Activated T-cell treated with anti-CD3 and anti-CD28 coated beads, Interleukin-2, amount 50 U/mL, for 24 hours (primary cell): ENCODE measurements at regions not wholly inside any gene's neighbourhood (a gene's known extent, or its start where the extent isn't known, plus 50 kb on each side); places are given as distances from the start of the nearest gene placed in this dataset.

Source experiments
- DNase-seq: peaks from one replicate; pipeline ENCODE4 v3.0.0-alpha.2; 2020
- H3K27ac Mint-ChIP-seq: 2 replicates; pipeline ENCODE4 v1.8.0; 2020; ENCODE audit warnings: mild to moderate bottlenecking, mixed read lengths
- H3K27me3 Mint-ChIP-seq: 2 replicates; pipeline ENCODE4 v1.8.0; 2020; ENCODE audit warnings: mixed read lengths
- H3K36me3 Mint-ChIP-seq: 2 replicates; pipeline ENCODE4 v1.8.0; 2020; ENCODE audit warnings: low read depth, mixed read lengths
- H3K4me1 Mint-ChIP-seq: 2 replicates; pipeline ENCODE4 v1.8.0; 2020; ENCODE audit warnings: low read depth, mixed read lengths
- H3K4me3 Mint-ChIP-seq: 2 replicates; pipeline ENCODE4 v1.8.0; 2020; ENCODE audit warnings: mild to moderate bottlenecking, moderate library complexity, mixed read lengths
- H3K9me3 Mint-ChIP-seq: 2 replicates; pipeline ENCODE4 v1.8.0; 2020; ENCODE audit warnings: mixed read lengths

GRCh38 chr18:54772056-54772455 is 56.2 kb upstream of the RAB27B start:
- H3K27me3 Mint-ChIP-seq, result no peaks in the 10 kb centered on the region
- no peak for DNase-seq
- no peak overlapping the region for H3K27ac Mint-ChIP-seq
- no peaks in the 10 kb centered on the region for H3K36me3 Mint-ChIP-seq
- no peak overlapping the region for H3K4me3 Mint-ChIP-seq
- H3K4me1 Mint-ChIP-seq, result peaks cover 11% of the 10 kb centered on the region
- no peaks in the 10 kb centered on the region for H3K9me3 Mint-ChIP-seq

GRCh38 chr18:54774423-54774822 is 53.9 kb upstream of the RAB27B start:
- Mint-ChIP-seq H3K36me3 (no peaks in the 10 kb centered on the region), H3K27me3 (no peaks in the 10 kb centered on the region), H3K4me3 (no peak overlapping the region), H3K9me3 (no peaks in the 10 kb centered on the region), H3K4me1 (peaks cover 11% of the 10 kb centered on the region), H3K27ac (no peak overlapping the region)
- no peak for DNase-seq

GRCh38 chr18:54774981-54775665 is 53.2 kb upstream of the RAB27B start:
- peaks cover 11% of the 10 kb centered on the region for H3K4me1 Mint-ChIP-seq
- DNase-seq, result no peak
- H3K4me3 Mint-ChIP-seq, result no peak overlapping the region
- H3K27me3 Mint-ChIP-seq, result no peaks in the 10 kb centered on the region
- H3K36me3 Mint-ChIP-seq, result no peaks in the 10 kb centered on the region
- no peak overlapping the region for H3K27ac Mint-ChIP-seq
- no peaks in the 10 kb centered on the region for H3K9me3 Mint-ChIP-seq

GRCh38 chr18:54775686-54776085 is 52.6 kb upstream of the RAB27B start:
- H3K4me3 Mint-ChIP-seq, result no peak overlapping the region
- no peaks in the 10 kb centered on the region for H3K36me3 Mint-ChIP-seq
- H3K27ac Mint-ChIP-seq, result no peak overlapping the region
- peaks cover 11% of the 10 kb centered on the region for H3K4me1 Mint-ChIP-seq
- no peak for DNase-seq
- H3K27me3 Mint-ChIP-seq, result no peaks in the 10 kb centered on the region
- H3K9me3 Mint-ChIP-seq, result no peaks in the 10 kb centered on the region

GRCh38 chr18:54776282-54776977 is 51.8 kb upstream of the RAB27B start:
- Mint-ChIP-seq H3K4me3 (no peak overlapping the region), H3K27ac (no peak overlapping the region), H3K4me1 (peaks cover 11% of the 10 kb centered on the region), H3K36me3 (no peaks in the 10 kb centered on the region), H3K27me3 (no peaks in the 10 kb centered on the region), H3K9me3 (no peaks in the 10 kb centered on the region)
- no peak for DNase-seq

- DNase-seq, result no peak
- no peaks in the 10 kb centered on the region for H3K9me3 Mint-ChIP-seq
- H3K27ac Mint-ChIP-seq, result no peak overlapping the region
- H3K27me3 Mint-ChIP-seq, result no peaks in the 10 kb centered on the region
- no peaks in the 10 kb centered on the region for H3K36me3 Mint-ChIP-seq
- H3K4me3 Mint-ChIP-seq, result no peak overlapping the region
- peaks cover 11% of the 10 kb centered on the region for H3K4me1 Mint-ChIP-seq
These were observed 51.0 kb upstream of the RAB27B start for GRCh38 chr18:54777118-54777791.

- no peak for DNase-seq
- no peak overlapping the region for H3K4me3 Mint-ChIP-seq
- H3K27ac Mint-ChIP-seq, result no peak overlapping the region
- peaks cover 11% of the 10 kb centered on the region for H3K4me1 Mint-ChIP-seq
- no peaks in the 10 kb centered on the region for H3K9me3 Mint-ChIP-seq
- H3K36me3 Mint-ChIP-seq, result no peaks in the 10 kb centered on the region
- no peaks in the 10 kb centered on the region for H3K27me3 Mint-ChIP-seq
These were observed 50.3 kb upstream of the RAB27B start for GRCh38 chr18:54777989-54778388.
